ENCODE measurements at regions not wholly inside any gene's neighbourhood (a gene's known extent, or its start where the extent isn't known, plus 50 kb on each side); places are given as distances from the start of the nearest gene placed in this dataset.
"Not testable (repeated sequence)": the region's sequence is repeated elsewhere in the genome, so short reads cannot be mapped to it uniquely, and the experiment has no call there.

DNA sequence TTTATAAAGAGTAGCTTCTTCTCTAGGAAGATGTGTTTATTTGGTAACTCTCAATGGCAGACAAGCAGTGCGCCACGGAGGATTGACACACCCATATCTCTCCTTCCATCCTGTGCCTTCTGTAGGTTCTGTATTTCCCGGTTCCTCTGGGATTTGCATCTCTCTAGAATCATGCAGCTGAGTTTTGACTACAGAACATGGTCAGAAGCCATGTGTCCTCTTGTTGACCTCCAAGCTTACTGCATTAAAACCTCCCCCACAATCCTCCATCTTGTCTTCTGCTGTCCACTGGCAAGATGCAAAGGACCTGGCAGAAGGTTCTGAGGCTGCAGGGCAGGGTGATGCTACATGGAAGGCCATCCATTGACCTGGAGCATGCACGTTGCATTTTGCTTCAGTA is 482.0 kb downstream of the DMRT2 start:
- Histone ChIP-seq H3K9me3 (replicated peaks; ENCODE audit: low read length) (no peaks in the 10 kb centered on the region), H3K9ac (ENCODE audit: low read depth, low read length) (no peak overlapping the region), H3K4me1 (ENCODE audit: control insufficient read depth, insufficient read depth, low read length) (no peaks in the 10 kb centered on the region), H3K4me3 (ENCODE audit: low read length) (no peak overlapping the region), H3K27me3 (ENCODE audit: control insufficient read depth, insufficient read depth, low read length) (no peaks in the 10 kb centered on the region), H3K36me3 (ENCODE audit: insufficient read depth, low read length) (no peaks in the 10 kb centered on the region), H3K4me2 (ENCODE audit: low read length) (no peak overlapping the region)

DNA sequence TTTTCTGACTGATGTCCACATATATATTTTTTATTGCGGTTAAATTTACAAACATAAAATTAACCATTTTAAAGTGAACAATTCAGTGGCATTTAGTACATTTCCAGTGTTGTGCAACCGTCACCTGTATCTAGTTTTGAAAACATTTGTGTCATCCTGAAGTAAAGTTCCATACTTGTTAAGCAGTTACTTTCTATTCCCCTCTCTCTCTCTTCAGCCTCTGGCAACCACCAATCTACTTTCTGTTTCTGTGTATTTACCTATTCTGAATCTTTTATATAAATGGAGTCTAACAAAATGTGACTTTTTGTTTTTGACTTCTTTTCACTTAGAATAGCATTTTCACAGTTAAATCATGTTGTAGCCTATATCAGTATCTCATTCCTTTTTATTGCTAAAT is 480.1 kb upstream of the SMARCA2 start:
- no peaks in the 10 kb centered on the region for H3K9me3 ChIP-seq (replicated peaks; ENCODE audit: low read length)
- H3K4me1 ChIP-seq (ENCODE audit: control insufficient read depth, insufficient read depth, low read length), result no peaks in the 10 kb centered on the region
- H3K4me2 ChIP-seq (ENCODE audit: low read length), result no peak overlapping the region
- H3K27me3 ChIP-seq (ENCODE audit: control insufficient read depth, insufficient read depth, low read length), result no peaks in the 10 kb centered on the region
- H3K9ac ChIP-seq (ENCODE audit: low read depth, low read length), result no peak overlapping the region
- no peak overlapping the region for H3K4me3 ChIP-seq (ENCODE audit: low read length)
- H3K36me3 ChIP-seq (ENCODE audit: insufficient read depth, low read length), result no peaks in the 10 kb centered on the region

DNA sequence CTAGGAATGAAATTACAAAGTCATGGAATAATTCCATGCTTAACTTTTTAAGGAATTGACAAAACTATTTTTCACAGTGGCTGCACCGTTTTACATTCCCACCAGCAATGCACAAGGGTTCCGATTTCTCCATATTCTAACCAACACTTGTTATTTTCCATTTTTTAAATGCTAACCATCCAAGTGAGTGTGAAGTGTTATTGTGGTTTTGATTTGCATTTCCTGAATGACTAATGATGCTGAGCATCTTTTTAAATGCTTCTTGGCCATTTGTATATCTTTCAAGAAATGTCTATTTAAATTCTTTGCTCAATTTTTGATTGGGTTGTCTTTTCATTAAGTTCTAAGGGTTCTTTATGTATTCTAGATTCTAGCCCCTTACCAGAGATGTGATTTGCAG is 479.5 kb upstream of the SMARCA2 start:
- no peaks in the 10 kb centered on the region for H3K9me3 ChIP-seq (replicated peaks; ENCODE audit: low read length)
- no peaks in the 10 kb centered on the region for H3K4me1 ChIP-seq (ENCODE audit: control insufficient read depth, insufficient read depth, low read length)
- no peak overlapping the region for H3K4me3 ChIP-seq (ENCODE audit: low read length)
- no peaks in the 10 kb centered on the region for H3K27me3 ChIP-seq (ENCODE audit: control insufficient read depth, insufficient read depth, low read length)
- no peaks in the 10 kb centered on the region for H3K36me3 ChIP-seq (ENCODE audit: insufficient read depth, low read length)
- no peak overlapping the region for H3K4me2 ChIP-seq (ENCODE audit: low read length)
- no peak overlapping the region for H3K9ac ChIP-seq (ENCODE audit: low read depth, low read length)

DNA sequence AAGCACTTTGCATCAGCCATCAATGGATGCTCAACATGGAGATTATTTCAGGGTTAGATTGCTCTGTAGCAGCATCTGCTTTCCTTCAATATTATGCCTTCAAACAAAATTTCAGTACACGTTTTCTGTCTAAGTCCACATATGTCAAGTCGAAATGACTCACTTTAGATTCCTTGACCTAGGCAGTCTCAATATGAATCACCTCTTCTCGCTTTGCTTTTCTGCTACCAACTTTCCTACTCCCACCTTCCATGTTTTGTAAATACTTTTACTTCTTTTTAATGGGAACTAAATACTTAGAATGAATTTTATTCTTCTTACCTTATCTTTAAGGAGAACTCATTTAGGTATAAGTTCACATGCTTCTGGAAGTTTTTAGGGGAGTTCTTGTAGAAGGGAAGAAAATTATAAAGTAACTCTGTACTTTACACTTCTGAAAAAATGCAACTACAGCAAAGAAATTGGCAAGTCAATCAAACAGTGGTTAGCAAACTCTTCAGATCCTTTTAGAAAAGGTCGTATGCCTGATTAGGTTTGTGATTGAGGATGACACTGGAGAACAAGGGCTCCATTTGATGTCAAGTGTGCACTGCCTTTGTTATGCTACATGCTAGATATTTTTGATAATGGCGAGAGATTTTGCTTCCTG is 478.5 kb upstream of the SMARCA2 start:
- Histone ChIP-seq H3K36me3 (ENCODE audit: insufficient read depth, low read length) (no peaks in the 10 kb centered on the region), H3K9me3 (replicated peaks; ENCODE audit: low read length) (no peaks in the 10 kb centered on the region), H3K27me3 (ENCODE audit: control insufficient read depth, insufficient read depth, low read length) (no peaks in the 10 kb centered on the region), H3K4me3 (ENCODE audit: low read length) (no peak overlapping the region), H3K4me2 (ENCODE audit: low read length) (no peak overlapping the region), H3K9ac (ENCODE audit: low read depth, low read length) (no peak overlapping the region), H3K4me1 (ENCODE audit: control insufficient read depth, insufficient read depth, low read length) (no peaks in the 10 kb centered on the region)

DNA sequence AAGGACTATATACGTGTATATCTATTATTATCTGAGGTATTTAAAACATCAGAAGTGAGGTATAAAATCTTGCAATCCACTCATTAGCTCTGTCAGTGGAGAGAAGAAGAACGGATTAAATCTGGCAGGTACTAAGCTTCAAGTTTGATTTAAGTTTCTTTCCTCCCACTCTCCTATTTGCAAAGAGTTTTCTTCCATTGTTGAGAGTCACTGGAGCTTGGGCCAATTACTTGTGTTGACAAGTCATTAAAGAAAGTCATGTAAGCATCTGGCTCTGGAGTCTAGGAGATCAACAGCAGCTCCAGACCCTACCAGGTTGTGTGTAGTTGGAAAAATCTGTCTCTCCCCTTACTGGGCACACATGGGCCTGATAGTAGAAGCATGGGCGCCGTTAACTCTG is 476.8 kb upstream of the SMARCA2 start:
- no peak overlapping the region for H3K4me2 ChIP-seq (ENCODE audit: low read length)
- H3K9ac ChIP-seq (ENCODE audit: low read depth, low read length), result no peak overlapping the region
- no peaks in the 10 kb centered on the region for H3K27me3 ChIP-seq (ENCODE audit: control insufficient read depth, insufficient read depth, low read length)
- no peaks in the 10 kb centered on the region for H3K9me3 ChIP-seq (replicated peaks; ENCODE audit: low read length)
- no peak overlapping the region for H3K4me3 ChIP-seq (ENCODE audit: low read length)
- H3K4me1 ChIP-seq (ENCODE audit: control insufficient read depth, insufficient read depth, low read length), result no peaks in the 10 kb centered on the region
- H3K36me3 ChIP-seq (ENCODE audit: insufficient read depth, low read length), result no peaks in the 10 kb centered on the region

DNA sequence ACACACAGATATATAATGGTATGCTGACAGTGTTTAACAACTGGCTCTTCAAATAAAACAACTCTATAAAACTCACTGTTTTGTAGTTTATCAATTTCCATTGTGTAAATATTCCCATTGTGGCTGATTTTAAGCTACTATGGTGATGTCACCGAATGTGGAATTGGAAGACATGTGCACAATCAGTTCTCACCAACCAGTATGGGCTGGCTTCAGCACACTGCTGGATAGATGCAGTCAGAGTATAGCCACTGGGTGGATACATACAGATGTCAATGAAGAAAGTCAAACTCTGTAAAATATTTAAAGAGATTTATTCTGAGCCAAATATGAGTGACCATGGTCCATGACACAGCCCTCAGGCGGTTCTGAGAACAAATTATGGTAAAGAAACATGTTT is 475.9 kb upstream of the SMARCA2 start:
- H3K9me3 ChIP-seq (replicated peaks; ENCODE audit: low read length), result no peaks in the 10 kb centered on the region
- no peaks in the 10 kb centered on the region for H3K27me3 ChIP-seq (ENCODE audit: control insufficient read depth, insufficient read depth, low read length)

DNA sequence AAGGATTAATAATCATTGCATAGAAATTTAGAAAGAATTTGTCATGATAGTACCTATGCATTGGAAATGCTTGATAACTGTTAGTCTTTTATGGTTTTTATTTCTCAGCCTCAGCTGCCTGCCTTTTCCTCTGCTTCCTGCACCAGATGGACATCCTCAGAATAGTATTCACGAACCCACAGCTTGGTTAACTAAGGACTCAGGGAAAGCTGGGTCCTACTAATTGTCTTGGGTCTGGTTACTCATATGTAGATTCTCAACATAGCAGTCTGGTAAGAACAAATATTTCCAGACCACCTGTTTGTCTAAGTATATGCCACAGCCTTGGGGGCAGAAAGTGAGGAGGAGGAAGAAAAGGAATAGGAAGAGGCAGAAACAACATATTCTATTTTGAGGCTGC is 464.5 kb upstream of the SMARCA2 start:
- Histone ChIP-seq H3K4me3 (ENCODE audit: low read length) (no peak overlapping the region), H3K27me3 (ENCODE audit: control insufficient read depth, insufficient read depth, low read length) (no peaks in the 10 kb centered on the region), H3K4me1 (ENCODE audit: control insufficient read depth, insufficient read depth, low read length) (no peaks in the 10 kb centered on the region), H3K9ac (ENCODE audit: low read depth, low read length) (no peak overlapping the region), H3K36me3 (ENCODE audit: insufficient read depth, low read length) (no peaks in the 10 kb centered on the region), H3K4me2 (ENCODE audit: low read length) (no peak overlapping the region), H3K9me3 (replicated peaks; ENCODE audit: low read length) (no peaks in the 10 kb centered on the region)

More for the DNA sequence above, 475.9 kb upstream of the SMARCA2 start:
- Histone ChIP-seq H3K36me3 (ENCODE audit: insufficient read depth, low read length) (no peaks in the 10 kb centered on the region), H3K4me2 (ENCODE audit: low read length) (no peak overlapping the region), H3K9ac (ENCODE audit: low read depth, low read length) (no peak overlapping the region), H3K4me3 (ENCODE audit: low read length) (no peak overlapping the region), H3K4me1 (ENCODE audit: control insufficient read depth, insufficient read depth, low read length) (no peaks in the 10 kb centered on the region)

DNA sequence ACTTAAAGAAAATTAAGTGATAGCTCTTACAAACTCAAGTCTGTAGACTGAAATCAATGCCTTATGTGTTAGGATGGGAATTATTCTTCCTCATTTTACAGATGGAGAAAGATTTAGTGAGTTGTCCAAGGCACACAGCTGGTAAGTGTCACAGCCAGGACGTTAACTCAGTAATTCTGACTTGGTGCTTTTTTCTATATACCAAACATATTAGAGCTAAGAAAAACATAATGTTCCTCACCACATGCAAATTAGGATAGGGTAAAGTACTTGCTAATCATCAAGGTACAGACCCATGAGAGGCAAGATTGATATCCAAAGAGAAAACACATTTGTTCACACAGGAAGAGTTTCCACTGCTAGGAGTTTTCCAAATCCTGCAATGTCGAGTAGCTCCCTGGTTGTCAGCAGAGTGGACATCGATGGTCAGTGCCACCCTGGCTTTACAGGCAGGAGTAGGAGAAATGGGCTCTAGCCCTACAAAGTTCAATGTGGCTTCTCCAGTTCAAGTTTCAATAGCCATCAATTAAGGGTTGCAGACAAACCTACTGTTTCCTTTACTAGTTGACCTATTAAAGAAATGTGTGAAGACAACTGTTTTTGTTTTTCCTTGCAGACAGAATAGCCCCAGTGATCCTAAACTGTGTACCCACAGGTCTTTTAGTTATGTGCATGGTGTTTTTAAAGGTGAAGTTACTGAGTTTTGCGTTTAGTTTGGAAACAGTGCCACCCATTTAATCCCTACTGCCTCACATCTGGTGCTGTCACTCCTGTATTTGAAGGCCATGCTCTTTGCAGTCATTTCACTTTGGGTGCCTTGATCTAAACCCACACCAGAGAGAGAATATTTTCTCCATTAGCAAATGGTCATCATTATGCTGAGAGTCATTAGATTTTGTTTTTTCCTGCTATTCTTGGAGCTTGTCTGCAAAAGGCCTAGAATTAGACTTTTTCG is 460.8 kb upstream of the SMARCA2 start:
- no peak overlapping the region for H3K4me2 ChIP-seq (ENCODE audit: low read length)
- no peaks in the 10 kb centered on the region for H3K9me3 ChIP-seq (replicated peaks; ENCODE audit: low read length)
- no peak overlapping the region for H3K4me3 ChIP-seq (ENCODE audit: low read length)
- no peaks in the 10 kb centered on the region for H3K36me3 ChIP-seq (ENCODE audit: insufficient read depth, low read length)
- no peaks in the 10 kb centered on the region for H3K4me1 ChIP-seq (ENCODE audit: control insufficient read depth, insufficient read depth, low read length)
- no peaks in the 10 kb centered on the region for H3K27me3 ChIP-seq (ENCODE audit: control insufficient read depth, insufficient read depth, low read length)
- H3K9ac ChIP-seq (ENCODE audit: low read depth, low read length), result no peak overlapping the region

DNA sequence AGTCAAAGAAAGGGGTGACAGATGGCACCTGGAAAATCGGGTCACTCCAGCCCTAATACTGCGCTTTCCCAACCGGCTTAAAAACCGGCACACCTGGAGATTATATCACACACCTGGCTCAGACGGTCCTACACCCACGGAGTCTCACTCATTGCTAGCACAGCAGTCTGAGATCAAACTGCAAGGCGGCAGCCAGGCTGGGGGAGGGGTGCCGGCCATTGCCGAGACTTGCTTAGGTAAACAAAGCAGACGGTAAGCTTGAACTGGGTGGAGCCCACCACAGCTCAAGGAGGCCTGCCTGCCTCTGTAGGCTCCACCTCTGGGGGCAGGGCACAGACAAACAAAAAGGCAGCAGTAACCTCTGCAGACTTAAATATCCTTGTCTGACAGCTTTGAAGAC is 456.5 kb upstream of the SMARCA2 start:
- not testable (repeated sequence) for H3K9me3 ChIP-seq (replicated peaks; ENCODE audit: low read length); H3K4me2 ChIP-seq (ENCODE audit: low read length); H3K9ac ChIP-seq (ENCODE audit: low read depth, low read length); H3K4me3 ChIP-seq (ENCODE audit: low read length); H3K36me3 ChIP-seq (ENCODE audit: insufficient read depth, low read length); H3K4me1 ChIP-seq (ENCODE audit: control insufficient read depth, insufficient read depth, low read length); H3K27me3 ChIP-seq (ENCODE audit: control insufficient read depth, insufficient read depth, low read length)

DNA sequence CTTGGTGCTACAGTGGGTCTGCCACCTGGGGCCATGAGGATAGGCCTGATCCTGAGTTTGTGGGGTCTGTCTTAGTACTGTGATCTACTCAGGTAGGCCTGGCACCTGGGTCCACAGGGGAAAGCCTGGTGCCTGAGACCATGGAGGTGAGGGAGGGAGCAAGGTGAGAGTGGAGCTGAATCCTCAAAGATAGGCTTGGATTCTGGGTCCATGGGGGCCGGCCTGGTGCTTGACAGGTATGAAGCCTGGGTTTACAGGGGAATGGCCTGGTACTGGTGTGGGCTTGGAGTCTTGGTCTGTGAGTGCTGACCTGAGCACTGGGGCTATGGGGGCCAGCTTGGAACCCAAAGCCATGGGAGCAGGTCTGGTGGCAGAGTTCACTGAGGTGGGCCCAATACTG is 439.2 kb upstream of the SMARCA2 start:
- H3K4me2 ChIP-seq (ENCODE audit: low read length), result no peak overlapping the region
- no peaks in the 10 kb centered on the region for H3K36me3 ChIP-seq (ENCODE audit: insufficient read depth, low read length)
- H3K4me3 ChIP-seq (ENCODE audit: low read length), result no peak overlapping the region
- peaks cover 4% of the 10 kb centered on the region for H3K9me3 ChIP-seq (replicated peaks; ENCODE audit: low read length)
- no peak overlapping the region for H3K9ac ChIP-seq (ENCODE audit: low read depth, low read length)
- H3K27me3 ChIP-seq (ENCODE audit: control insufficient read depth, insufficient read depth, low read length), result no peaks in the 10 kb centered on the region
- H3K4me1 ChIP-seq (ENCODE audit: control insufficient read depth, insufficient read depth, low read length), result no peaks in the 10 kb centered on the region

DNA sequence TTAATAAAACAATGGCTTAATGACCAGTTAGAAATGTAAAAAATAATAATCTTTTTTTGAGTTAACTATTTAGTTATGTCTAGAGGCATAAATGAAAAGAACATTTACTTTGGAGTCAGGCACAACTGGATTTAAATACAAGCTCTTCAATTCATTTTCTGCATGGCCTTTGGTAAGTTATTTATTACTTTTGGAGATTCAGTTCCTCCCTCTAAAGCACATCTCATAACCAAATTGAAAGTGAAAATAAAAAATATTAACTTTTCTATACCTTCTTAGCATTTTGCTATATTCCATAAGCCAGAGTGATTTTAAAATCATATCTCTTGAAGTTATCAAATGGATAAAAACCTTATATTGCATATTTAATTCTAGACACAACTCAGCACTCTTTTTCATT is 434.9 kb upstream of the SMARCA2 start:
- H3K36me3 ChIP-seq (ENCODE audit: insufficient read depth, low read length), result no peaks in the 10 kb centered on the region
- no peak overlapping the region for H3K4me2 ChIP-seq (ENCODE audit: low read length)
- no peak overlapping the region for H3K9ac ChIP-seq (ENCODE audit: low read depth, low read length)
- H3K4me1 ChIP-seq (ENCODE audit: control insufficient read depth, insufficient read depth, low read length), result no peaks in the 10 kb centered on the region
- no peak overlapping the region for H3K4me3 ChIP-seq (ENCODE audit: low read length)
- H3K27me3 ChIP-seq (ENCODE audit: control insufficient read depth, insufficient read depth, low read length), result no peaks in the 10 kb centered on the region
- H3K9me3 ChIP-seq (replicated peaks; ENCODE audit: low read length), result peaks cover 4% of the 10 kb centered on the region

DNA sequence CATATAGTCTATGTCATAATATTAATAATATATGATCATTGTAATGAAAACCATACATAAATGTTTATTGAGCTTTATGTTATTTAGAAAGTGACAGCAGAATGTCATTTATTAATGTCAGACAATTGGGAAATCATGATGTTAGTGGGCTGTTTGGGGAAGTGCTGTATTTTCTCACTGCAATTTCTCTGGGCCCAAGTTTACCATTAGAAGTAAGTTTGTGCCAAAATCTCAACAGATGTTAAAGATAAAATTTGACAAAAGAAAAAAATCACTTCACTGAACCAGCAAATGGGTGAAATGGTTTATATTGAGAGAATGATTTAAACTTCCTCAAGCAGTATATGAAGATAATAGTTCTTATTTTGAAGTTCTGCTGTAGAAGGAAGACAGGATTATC is 433.2 kb upstream of the SMARCA2 start:
- Histone ChIP-seq H3K4me1 (ENCODE audit: control insufficient read depth, insufficient read depth, low read length) (no peaks in the 10 kb centered on the region), H3K27me3 (ENCODE audit: control insufficient read depth, insufficient read depth, low read length) (no peaks in the 10 kb centered on the region), H3K9ac (ENCODE audit: low read depth, low read length) (no peak overlapping the region), H3K9me3 (replicated peaks; ENCODE audit: low read length) (no peaks in the 10 kb centered on the region), H3K4me2 (ENCODE audit: low read length) (no peak overlapping the region), H3K36me3 (ENCODE audit: insufficient read depth, low read length) (no peaks in the 10 kb centered on the region), H3K4me3 (ENCODE audit: low read length) (no peak overlapping the region)
